DOHH2 (cell line): ENCODE measurements at regions not wholly inside any gene's neighbourhood (a gene's known extent, or its start where the extent isn't known, plus 50 kb on each side); places are given as distances from the start of the nearest gene placed in this dataset.

Experiments
- H3F3A ChIP-seq: fragments of 200-600 bp; sonication (generic), shearing (Covaris generic); 2 replicates; pipeline ENCODE4 v1.6.0; 2016; ENCODE audit warnings: antibody characterized with exemption, mild to moderate bottlenecking; ENCODE audit not compliant: control insufficient read depth, insufficient read depth
- H3K27ac ChIP-seq: fragments of 200-600 bp; sonication (generic); 2 replicates; pipeline ENCODE4 v1.5.1; 2014; ENCODE audit warnings: low read depth, mild to moderate bottlenecking, low read length, moderate library complexity
- H3K27me3 ChIP-seq: fragments of 200-600 bp; sonication (generic); 2 replicates; pipeline ENCODE4 v1.6.1; 2014; ENCODE audit warnings: mild to moderate bottlenecking, low read length, mixed read lengths; ENCODE audit not compliant: control insufficient read depth
- H3K36me3 ChIP-seq: fragments of 200-600 bp; sonication (generic); 2 replicates; pipeline ENCODE4 v1.6.1; 2014; ENCODE audit warnings: mild to moderate bottlenecking, low read length, moderate library complexity, mixed read lengths; ENCODE audit not compliant: control insufficient read depth
- H3K4me1 ChIP-seq: fragments of 200-600 bp; sonication (generic); 2 replicates; pipeline ENCODE4 v1.6.1; 2014; ENCODE audit warnings: mild to moderate bottlenecking, low read length, mixed read lengths; ENCODE audit not compliant: control insufficient read depth
- H3K4me2 ChIP-seq: fragments of 200-600 bp; sonication (generic); 2 replicates; pipeline ENCODE4 v1.6.0; 2014; ENCODE audit warnings: mild to moderate bottlenecking, low read length, moderate library complexity
- H3K4me3 ChIP-seq: fragments of 200-600 bp; sonication (generic); 2 replicates; pipeline ENCODE4 v1.5.1; 2014; ENCODE audit warnings: mild to moderate bottlenecking, low read length, mixed read lengths
- H3K79me2 ChIP-seq: fragments of 200-600 bp; sonication (generic); 2 replicates; pipeline ENCODE4 v1.6.1; 2014; ENCODE audit warnings: mild to moderate bottlenecking, low read length, mixed read lengths; ENCODE audit not compliant: control insufficient read depth
- H3K9me2 ChIP-seq: fragments of 200-600 bp; sonication (generic); replicated peaks from 2 replicates; pipeline ENCODE4 v1.6.1; 2014; ENCODE audit warnings: mild to moderate bottlenecking, low read length, mixed read lengths; ENCODE audit not compliant: control insufficient read depth
- H3K9me3 ChIP-seq: fragments of 200-600 bp; sonication (generic); 2 replicates; pipeline ENCODE4 v1.6.1; 2014; ENCODE audit warnings: antibody characterized with exemption, low read length, mixed read lengths; ENCODE audit not compliant: control insufficient read depth, insufficient read depth
- H4K20me1 ChIP-seq: fragments of 200-600 bp; sonication (generic); 2 replicates; pipeline ENCODE4 v1.6.0; 2014; ENCODE audit warnings: low read depth, mild to moderate bottlenecking, antibody characterized with exemption, low read length, moderate library complexity; ENCODE audit not compliant: control insufficient read depth, insufficient read depth
- CTCF ChIP-seq: fragments of 200-600 bp; sonication (generic); IDR thresholded peaks from one replicate; pipeline ENCODE4 v1.5.1; 2014; ENCODE audit warnings: antibody characterized with exemption, mild to moderate bottlenecking, low read depth, low read length; ENCODE audit not compliant: poor library complexity, severe bottlenecking
- EZH2phosphoT487 ChIP-seq: fragments of 200-600 bp; sonication (generic); IDR thresholded peaks from 2 replicates; pipeline ENCODE4 v1.6.1; 2017; ENCODE audit warnings: borderline replicate concordance, mild to moderate bottlenecking, antibody characterized with exemption, low read length, moderate library complexity, mixed read lengths

GRCh38 chr15:81471151-81471550 lies 97.1 kb upstream of the TMC3 start:
- Histone ChIP-seq H3K9me2 (no peaks in the 10 kb centered on the region), H3F3A (no peaks in the 10 kb centered on the region), H3K79me2 (no peaks in the 10 kb centered on the region), H3K4me1 (no peaks in the 10 kb centered on the region), H3K4me2 (no peak overlapping the region), H3K4me3 (no peak overlapping the region), H3K9me3 (no peaks in the 10 kb centered on the region), H4K20me1 (no peaks in the 10 kb centered on the region), H3K36me3 (no peaks in the 10 kb centered on the region), H3K27me3 (peaks cover 10% of the 10 kb centered on the region; the same call in 1 of the 2 replicates), H3K27ac (no peak overlapping the region)
- no peak for TF ChIP-seq EZH2phosphoT487
- no peak for TF ChIP-seq CTCF

GRCh38 chr15:81469154-81469553 lies 95.1 kb upstream of the TMC3 start:
- H3K4me1 ChIP-seq = no peaks in the 10 kb centered on the region
- no peaks in the 10 kb centered on the region for H3F3A ChIP-seq
- H3K79me2 ChIP-seq = no peaks in the 10 kb centered on the region
- H3K36me3 ChIP-seq = no peaks in the 10 kb centered on the region
- peaks cover 10% of the 10 kb centered on the region; the same call in 1 of the 2 replicates for H3K27me3 ChIP-seq
- TF ChIP-seq CTCF (no peak), EZH2phosphoT487 (no peak)
- H3K9me2 ChIP-seq = no peaks in the 10 kb centered on the region
- H3K4me3 ChIP-seq = no peak overlapping the region
- no peaks in the 10 kb centered on the region for H4K20me1 ChIP-seq
- no peak overlapping the region for H3K4me2 ChIP-seq
- no peak overlapping the region for H3K27ac ChIP-seq
- H3K9me3 ChIP-seq = no peaks in the 10 kb centered on the region

- Histone ChIP-seq H3K9me3 (no peaks in the 10 kb centered on the region), H3K27me3 (peaks cover 10% of the 10 kb centered on the region; the same call in 1 of the 2 replicates), H3K4me2 (no peak overlapping the region), H3F3A (no peaks in the 10 kb centered on the region), H3K4me1 (no peaks in the 10 kb centered on the region), H3K9me2 (no peaks in the 10 kb centered on the region), H4K20me1 (no peaks in the 10 kb centered on the region), H3K79me2 (no peaks in the 10 kb centered on the region), H3K4me3 (no peak overlapping the region), H3K36me3 (no peaks in the 10 kb centered on the region), H3K27ac (no peak overlapping the region)
- TF ChIP-seq EZH2phosphoT487 = no peak
- no peak for TF ChIP-seq CTCF
These were observed 92.7 kb upstream of the TMC3 start for GRCh38 chr15:81466741-81467140.
